ENCODE measurements at regions not wholly inside any gene's neighbourhood (a gene's known extent, or its start where the extent isn't known, plus 50 kb on each side); places are given as distances from the start of the nearest gene placed in this dataset.

- intact Hi-C loops (cut with micrococcal nuclease): loop anchor here (5.0 kb wide), 1 partner anchor 249 kb away; no protein-coding TSS in a partner anchor
- no peak for TF ChIP-seq POLR2AphosphoS5 (IDR thresholded peaks at IDR 0.05; ENCODE audit: insufficient read depth, low read depth, low read length)
- TF ChIP-seq, protein P1, sequence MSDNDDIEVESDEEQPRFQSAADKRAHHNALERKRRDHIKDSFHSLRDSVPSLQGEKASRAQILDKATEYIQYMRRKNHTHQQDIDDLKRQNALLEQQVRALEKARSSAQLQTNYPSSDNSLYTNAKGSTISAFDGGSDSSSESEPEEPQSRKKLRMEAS (IDR thresholded peaks at IDR 0.05; ENCODE audit: insufficient read depth, insufficient read length): no peak
- TF ChIP-seq JUN (IDR thresholded peaks at IDR 0.05; ENCODE audit: borderline replicate concordance, insufficient read depth, insufficient read length, low read depth): no peak
- no peak for TF ChIP-seq EZH2 (IDR thresholded peaks at IDR 0.05; ENCODE audit: borderline replicate concordance, low read depth, low read length, severe bottlenecking)
- TF ChIP-seq POLR2A (IDR thresholded peaks at IDR 0.05; ENCODE audit: low read depth, low read length): no peak
- no peak for TF ChIP-seq FOS (IDR thresholded peaks at IDR 0.05; ENCODE audit: borderline replicate concordance, insufficient read depth, low read length)
- TF ChIP-seq, protein P2, sequence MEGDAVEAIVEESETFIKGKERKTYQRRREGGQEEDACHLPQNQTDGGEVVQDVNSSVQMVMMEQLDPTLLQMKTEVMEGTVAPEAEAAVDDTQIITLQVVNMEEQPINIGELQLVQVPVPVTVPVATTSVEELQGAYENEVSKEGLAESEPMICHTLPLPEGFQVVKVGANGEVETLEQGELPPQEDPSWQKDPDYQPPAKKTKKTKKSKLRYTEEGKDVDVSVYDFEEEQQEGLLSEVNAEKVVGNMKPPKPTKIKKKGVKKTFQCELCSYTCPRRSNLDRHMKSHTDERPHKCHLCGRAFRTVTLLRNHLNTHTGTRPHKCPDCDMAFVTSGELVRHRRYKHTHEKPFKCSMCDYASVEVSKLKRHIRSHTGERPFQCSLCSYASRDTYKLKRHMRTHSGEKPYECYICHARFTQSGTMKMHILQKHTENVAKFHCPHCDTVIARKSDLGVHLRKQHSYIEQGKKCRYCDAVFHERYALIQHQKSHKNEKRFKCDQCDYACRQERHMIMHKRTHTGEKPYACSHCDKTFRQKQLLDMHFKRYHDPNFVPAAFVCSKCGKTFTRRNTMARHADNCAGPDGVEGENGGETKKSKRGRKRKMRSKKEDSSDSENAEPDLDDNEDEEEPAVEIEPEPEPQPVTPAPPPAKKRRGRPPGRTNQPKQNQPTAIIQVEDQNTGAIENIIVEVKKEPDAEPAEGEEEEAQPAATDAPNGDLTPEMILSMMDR (IDR thresholded peaks at IDR 0.05; ENCODE audit: extremely low read depth in 1 of 2, insufficient read depth in 1 of 2, low read depth in 1 of 2, low read length in 2 of 2): no peak
- no peak for TF ChIP-seq GATA2 (IDR thresholded peaks at IDR 0.05; ENCODE audit: insufficient read depth, insufficient read length, low read depth, low read length)
- TF ChIP-seq MYC (IDR thresholded peaks at IDR 0.05; ENCODE audit: low read depth, low read length): no peak
- Histone ChIP-seq H3K4me2 (ENCODE audit: insufficient read depth, low read length) (no peak overlapping the region), H3K36me3 (ENCODE audit: control insufficient read depth in 2 of 2, extremely low read depth in 1 of 2, insufficient read depth in 2 of 2, low read length in 2 of 2) (no peaks in the 10 kb centered on the region), H4K20me1 (replicated peaks; ENCODE audit: control insufficient read depth, extremely low read depth, insufficient read depth, low read length) (no peaks in the 10 kb centered on the region), H3K27me3 (ENCODE audit: control insufficient read depth in 2 of 2, insufficient read depth in 2 of 2, low read length in 2 of 2) (no peaks in the 10 kb centered on the region), H3K79me2 (ENCODE audit: control insufficient read depth, insufficient read depth, low read length) (no peaks in the 10 kb centered on the region), H3K4me3 (replicated peaks in 1 of 3; ENCODE audit: insufficient read depth in 1 of 3, low read depth in 1 of 3, low read length in 3 of 3) (no peak overlapping the region), H2AFZ (ENCODE audit: low read depth, low read length) (no peak overlapping the region), H3K4me1 (ENCODE audit: control insufficient read depth, extremely low read depth, insufficient read depth, low read length) (no peaks in the 10 kb centered on the region), H3K9ac (replicated peaks; ENCODE audit: extremely low read depth, insufficient read depth, low read length) (no peak overlapping the region), H3K27ac (ENCODE audit: insufficient read depth, low read depth, low read length) (no peak overlapping the region), H3K9me1 (replicated peaks; ENCODE audit: control insufficient read depth, extremely low read depth, insufficient read depth, low read length) (no peaks in the 10 kb centered on the region), H3K9me3 (replicated peaks; ENCODE audit: control insufficient read depth, insufficient read depth, low read length) (no peaks in the 10 kb centered on the region)
- no peak for FAIRE-seq
- BruUV-seq (replicated peaks): no TSS peak
- POLR2A ChIA-PET: no interaction called here
- no peak for DNase-seq (ENCODE audit: low read depth, low spot score)
- dilution Hi-C loops (cut with MboI; ENCODE audit: extremely low pct_ligation_motif_present, low sequenced_read_pairs): no loop called here
- CTCF ChIA-PET: no interaction called here
These were observed 56.6 kb upstream of the FAM47B start for GRCh38 chrX:34886011-34886410.

Data from endothelial cell of umbilical vein (primary cell).